GM21737 (cell line): ENCODE measurements at regions not wholly inside any gene's neighbourhood (a gene's known extent, or its start where the extent isn't known, plus 50 kb on each side); places are given as distances from the start of the nearest gene placed in this dataset.

ENCODE experiments used
- ATAC-seq: cut with Tn5 transposase; IDR thresholded peaks from one replicate; pipeline ENCODE4 v1.9.1; 2021; ENCODE audit warnings: mild to moderate bottlenecking, moderate library complexity; ENCODE audit not compliant: unreplicated experiment

DNA sequence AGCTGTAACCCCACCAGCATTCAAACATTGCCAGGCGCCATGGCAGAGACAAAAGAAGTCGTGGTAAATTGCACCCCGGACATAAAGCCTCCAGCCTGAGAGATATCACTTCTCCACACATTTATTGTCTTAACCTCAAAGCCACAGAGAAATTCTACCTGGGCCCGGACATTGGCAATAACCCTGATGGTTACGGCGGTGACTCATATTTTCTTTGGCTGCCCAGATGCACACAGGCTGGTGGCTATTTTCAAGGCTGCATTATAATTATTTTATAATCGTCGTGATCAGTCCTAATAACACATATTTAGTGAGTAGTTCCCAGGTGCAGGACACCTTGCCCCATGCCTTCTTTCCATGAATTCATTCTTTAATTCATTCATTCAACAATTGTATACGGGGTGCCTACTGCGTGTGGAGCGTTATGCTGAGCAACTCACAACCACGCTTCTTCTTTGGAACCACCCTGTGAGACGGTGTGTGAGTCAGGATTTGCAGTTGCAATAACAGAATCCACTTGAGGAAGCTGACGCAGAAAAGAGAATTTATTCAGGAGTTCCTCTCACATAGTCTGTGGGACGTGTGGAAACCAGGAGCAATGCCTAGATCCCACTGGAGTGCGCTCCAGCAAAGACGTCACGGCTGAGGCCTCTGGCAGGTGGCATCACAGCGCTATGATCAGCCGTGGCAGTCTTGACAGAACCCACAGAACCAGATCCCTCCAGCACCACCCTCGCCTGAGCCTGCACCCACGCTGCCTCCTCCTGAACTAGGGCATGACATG, 245.7 kb downstream of the FOXL1 start:
- no peak for ATAC-seq

DNA sequence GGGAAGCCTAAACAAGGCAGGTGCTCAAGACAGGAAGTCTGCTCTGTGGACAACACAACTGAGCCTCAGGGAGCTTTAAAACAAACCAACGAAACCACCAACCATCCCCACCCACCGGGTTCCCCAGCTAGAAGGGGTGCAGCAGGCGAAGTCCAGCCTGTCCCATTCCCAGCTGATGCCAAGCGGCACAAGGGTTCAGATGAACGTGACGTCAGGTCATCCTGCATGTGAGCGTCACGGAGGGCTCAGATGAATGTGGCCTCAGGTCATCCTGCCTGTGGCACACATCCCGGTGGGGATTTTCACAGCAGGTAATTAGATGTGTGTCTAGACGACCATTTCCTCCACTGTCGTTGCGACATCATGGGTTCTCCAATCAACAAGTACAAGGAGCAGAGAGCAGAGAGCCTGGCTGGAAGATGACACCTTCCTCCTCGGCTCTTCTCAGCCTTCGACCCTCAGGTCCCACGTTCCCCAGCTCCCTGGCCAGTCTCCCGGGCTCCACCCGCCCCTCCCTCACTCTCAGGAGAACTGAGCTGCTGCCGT, 246.5 kb downstream of the FOXL1 start:
- ATAC-seq: no peak

DNA sequence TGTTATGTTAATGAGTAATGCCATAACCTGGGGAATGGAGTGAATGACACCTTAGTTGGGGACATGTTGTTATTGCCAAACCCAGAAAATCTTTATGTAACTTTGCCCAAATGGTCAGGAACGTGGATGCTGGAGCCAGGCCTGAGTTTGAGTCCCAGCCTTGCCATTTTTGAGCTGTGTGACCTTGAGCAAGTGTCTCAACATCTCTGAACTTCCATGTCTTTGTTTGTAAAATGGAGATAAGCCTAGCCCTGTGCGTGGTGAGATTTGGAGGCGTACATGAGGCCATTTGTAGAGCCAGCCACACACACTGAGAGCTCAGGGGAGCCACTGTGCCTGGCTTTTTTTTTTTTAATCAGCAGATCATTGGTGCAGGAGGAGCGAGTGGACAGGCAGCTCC, 247.3 kb downstream of the FOXL1 start:
- no peak for ATAC-seq

DNA sequence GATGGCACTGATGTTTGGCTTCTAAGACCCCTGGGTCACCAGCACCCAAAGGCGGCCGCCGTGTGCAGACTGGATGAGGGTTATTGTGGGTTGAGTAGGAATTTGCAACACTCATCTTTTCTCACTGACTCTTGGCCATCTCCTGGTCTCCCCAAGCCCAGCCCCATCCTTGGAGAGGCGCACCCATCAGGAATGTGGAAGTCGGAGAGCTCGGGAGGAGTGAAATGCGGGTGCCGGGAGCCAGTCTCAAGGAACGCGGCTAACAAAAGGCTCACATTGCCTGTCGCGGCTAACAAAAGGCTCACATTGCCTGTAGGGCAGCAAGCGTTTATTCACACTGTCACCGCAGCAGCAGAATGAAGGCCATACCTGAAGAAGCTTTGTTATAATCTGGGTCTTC, 248.6 kb downstream of the FOXL1 start:
- no peak for ATAC-seq

DNA sequence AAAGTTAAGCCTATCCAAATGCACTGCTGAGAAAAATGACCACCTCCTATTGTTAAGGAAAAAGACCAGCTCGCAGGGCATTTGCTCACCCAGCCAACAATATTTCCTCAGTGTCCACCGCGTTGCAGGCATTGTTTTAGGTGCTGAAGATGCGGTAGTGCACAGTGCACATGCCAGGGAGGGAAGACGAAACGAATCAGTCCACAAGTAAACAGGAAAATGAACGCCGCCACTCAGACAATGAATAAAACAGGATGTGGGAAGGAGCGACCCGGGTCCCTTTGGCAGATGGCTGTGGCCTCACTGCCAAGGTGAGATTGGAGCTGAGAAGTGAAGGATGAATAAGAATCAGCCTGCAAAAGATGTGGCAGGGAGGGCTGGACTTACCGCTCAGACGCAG, 249.2 kb downstream of the FOXL1 start:
- no peak for ATAC-seq

DNA sequence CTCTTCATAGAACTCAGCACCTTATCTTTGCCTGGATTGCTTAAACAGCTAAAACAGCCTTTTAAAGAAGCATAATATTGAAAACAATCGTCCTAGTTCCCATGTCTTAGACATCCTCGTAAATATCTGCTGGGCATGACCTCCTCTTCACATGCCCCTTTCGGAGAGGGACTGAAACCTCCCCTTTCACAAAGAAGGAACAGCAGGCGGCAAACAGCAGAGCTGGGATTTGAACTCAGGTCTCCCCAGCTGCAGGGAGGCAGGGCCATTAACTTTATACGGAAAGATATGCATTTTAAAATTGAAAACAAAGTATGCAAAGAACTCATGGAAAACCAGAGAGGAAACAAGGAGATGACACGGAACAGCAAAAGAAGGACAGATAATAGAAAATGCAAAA, 249.9 kb downstream of the FOXL1 start:
- no peak for ATAC-seq

DNA sequence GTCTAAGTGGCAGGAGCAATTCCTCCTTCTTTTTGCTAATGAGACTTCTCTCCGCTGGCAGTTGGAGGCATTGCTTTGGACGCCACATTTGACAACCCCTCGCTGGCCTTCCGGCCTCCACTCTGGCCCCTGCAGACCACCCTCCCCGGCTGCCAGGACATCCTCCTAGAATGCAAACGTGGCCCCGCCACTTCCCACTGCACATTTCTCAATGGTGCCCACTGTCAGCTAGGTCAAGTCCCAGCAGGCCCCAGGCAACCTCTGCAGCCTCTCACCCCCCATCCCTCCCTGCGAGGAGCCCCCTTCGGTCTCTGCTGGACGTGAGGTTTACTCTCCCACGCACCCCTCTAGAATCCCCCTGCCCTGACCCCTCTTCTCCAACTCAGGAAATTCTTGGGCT, 250.3 kb downstream of the FOXL1 start:
- no peak for ATAC-seq

DNA sequence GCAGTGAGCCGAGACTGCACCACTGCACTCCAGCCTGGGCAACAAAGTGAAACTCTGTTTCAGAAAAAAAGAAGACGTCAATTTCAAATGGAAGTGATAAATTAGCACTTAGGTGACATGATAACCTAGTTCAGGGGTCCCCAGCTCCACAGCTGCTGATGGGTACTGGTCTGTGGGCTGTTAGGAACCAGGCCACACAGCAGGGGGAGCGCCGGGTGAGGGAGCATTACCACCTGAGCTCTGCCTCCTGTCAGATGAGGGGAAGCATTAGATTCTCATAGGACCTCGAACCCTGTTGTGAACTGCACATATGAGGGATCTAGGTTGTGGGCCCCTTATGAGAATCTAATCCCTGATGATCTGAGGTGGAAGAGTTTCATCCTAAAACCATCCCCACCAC, 253.0 kb downstream of the FOXL1 start:
- ATAC-seq: no peak

DNA sequence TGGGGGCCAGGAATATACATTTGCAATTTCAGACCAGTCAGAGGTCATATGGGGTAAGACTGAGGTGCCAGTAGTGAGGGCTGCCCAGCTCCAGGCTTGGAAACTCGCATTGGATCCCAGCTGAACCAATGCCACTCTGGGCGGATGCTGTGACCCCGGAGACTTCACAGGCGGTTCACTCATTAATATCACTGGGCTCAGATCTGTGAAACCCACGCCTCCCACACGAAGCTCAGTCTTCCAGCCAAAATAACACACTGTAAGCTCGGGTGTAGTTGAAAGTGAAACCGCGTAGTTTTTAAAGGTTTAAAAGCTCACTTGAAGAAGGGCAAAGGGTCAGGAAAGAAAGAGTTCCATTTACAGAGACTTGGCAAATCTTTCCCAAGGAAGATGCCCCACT, 254.8 kb downstream of the FOXL1 start:
- no peak for ATAC-seq

DNA sequence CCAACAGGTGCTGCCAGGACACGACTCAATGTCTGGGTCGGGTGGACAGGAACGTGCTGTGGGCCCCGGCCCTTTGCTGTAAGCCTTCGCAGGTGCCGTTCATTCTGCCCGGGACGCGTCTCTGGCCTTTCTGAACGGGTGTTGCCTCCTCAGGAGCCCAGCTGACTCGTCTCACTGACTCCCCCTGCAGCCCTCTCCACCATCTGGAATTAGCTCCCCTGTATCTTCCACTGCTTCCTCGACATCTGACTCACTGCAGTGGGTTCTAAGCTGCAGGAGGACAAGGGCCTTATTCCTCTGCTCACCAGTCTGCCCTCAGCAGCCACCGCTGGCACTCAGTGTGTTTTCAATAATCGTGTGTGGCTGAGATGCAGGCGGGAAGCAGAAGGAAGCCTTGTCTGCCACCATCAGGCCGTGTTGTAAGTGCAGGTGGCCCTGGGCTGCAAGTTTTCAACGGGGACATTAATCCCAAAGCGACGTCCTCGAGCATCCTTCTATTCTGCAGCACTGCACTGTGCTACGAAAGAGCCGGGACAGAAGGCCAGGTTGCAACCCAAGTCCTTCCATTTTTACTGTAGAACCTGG, 256.2 kb downstream of the FOXL1 start:
- no peak for ATAC-seq

DNA sequence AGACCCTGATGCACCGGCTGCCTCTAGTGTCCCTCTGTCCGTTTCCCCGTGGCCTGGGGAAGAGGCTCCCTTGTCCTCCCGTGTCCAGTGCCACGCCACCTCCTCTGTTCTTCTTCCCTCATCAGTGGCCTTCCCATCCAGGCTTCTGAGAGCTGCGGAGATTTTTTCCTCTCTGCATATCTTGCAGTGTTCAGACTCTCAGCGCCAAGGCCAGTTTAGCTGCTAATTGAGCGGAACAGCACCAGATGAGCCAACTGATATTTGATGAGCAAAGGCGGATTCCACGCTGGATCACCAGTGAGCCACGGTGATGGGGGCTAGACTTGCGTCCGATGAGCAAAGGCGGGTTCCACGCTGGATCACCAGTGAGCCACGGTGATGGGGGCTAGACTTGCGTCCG, 257.6 kb downstream of the FOXL1 start:
- no peak for ATAC-seq

DNA sequence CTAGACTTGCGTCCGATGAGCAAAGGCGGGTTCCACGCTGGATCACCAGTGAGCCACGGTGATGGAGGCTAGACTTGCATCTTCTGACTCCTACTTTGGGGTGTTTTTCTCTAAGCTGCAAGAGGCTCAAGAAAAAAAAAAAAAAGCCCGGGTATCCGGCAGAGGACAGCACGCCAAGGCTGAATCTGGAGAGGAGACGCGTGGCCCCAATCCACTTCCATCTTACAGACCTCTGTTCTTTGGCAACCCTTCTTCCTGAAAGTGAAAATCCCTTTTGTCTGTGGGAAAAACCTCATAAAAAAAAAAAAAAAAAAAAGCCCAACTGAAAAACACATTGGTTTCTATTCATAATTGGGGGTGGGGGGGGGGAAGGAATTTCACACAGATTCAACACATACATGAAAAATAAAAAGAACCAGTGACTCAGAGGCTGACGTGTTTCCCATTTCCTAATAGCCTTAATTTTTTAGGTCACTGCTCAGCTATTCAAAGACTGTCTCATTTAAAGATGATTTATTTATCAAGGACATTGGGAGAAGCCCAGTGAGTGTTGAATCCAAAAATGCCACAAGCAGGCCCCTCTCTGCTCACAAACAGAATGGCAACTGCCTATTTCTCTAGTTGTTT, 258.3 kb downstream of the FOXL1 start:
- no peak for ATAC-seq

DNA sequence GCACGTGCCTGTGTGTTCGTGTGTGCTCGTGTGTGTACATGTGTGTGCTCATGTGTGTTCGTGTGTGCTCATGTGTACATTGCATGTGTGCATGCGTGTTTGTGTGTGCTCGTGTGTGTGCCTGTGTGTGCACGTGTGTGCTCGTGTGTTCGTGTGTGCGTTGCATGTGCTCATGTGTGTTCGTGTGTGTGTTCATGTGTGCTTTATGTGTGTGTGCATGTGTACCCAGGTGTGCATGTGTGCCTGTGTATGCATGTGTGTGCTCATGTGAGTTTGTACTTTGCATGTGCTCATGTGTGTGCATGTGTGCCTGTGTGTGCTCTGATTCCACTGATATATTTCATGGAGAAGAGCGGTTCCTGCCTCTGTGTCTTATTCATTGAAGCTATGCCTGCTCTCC, 265.5 kb downstream of the FOXL1 start:
- ATAC-seq: no peak

DNA sequence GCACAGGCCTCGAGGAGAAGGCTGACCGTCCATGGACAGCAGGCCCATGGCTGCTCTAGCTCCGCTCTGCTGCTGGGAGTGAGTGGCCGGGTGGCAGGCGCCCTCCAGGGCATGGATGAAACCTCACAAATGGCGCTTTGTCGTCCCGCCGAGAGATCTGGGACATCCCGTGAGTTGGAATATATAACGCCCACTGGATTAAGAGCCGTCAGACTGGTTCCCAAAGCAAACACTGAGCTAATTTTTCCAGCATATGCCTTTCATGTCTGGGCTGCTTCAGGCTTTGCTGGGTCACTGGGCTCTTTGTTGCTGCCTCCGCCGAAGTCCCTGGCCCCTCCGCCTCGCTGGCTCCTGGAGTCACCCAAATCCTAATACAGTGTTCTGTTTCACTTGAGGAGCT, 266.3 kb downstream of the FOXL1 start:
- ATAC-seq: no peak

DNA sequence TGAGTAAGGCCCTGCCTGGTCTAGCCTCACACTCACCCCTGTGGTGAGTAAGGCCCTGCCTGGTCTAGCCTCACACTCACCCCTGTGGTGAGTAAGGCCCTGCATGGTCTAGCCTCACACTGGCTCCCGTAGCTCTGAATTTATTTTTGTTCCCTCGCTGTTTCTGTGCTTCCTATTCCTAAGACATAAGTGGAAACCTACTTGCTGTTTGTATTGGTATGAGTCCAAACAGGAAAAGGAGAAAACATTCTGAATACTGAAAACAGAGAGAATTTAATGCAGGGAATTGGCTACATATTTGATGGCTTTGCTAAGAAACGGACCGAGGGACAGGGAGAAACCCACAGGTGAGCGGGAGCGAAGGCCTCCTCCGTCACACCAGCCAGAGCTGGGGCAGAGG, 267.8 kb downstream of the FOXL1 start:
- ATAC-seq: no peak

DNA sequence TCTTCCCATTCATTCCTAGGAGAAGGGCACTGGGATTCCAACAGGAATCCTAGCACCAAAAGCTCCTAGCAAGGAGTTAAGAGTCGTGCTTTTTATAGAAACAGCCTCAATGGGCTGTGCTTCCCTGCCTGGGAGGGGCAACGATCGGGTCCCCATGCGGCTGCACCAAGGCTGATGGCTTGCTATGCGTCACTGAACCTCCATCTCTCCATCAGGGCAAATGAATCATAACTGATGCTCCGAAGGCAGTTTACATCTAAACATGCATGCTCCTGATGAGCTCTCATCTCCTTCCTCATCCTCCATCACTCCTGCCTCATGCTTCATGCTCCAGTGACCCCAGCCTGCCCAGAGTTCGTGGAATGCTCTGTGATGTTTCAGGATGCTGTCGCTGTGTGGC, 270.5 kb downstream of the FOXL1 start:
- ATAC-seq: no peak

DNA sequence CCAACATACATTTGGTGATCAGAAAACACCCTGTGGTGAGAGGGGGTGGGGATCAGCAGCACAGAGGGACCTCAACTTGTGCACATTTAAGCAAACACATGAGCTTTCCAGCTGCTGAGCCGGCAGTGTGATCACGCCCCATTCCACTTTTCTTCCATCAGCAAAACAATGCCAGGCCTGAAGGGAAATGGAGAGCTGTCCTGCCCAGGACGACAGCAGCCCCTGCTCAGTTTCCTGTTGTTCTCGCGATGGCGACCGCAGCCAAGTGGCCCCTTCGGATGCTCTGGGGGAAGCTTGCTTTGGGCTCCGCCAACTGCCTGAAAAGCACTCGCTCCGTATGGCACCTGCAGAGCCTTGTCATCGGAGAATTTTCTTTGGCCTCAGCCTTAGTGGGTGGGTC, 272.3 kb downstream of the FOXL1 start:
- no peak for ATAC-seq

DNA sequence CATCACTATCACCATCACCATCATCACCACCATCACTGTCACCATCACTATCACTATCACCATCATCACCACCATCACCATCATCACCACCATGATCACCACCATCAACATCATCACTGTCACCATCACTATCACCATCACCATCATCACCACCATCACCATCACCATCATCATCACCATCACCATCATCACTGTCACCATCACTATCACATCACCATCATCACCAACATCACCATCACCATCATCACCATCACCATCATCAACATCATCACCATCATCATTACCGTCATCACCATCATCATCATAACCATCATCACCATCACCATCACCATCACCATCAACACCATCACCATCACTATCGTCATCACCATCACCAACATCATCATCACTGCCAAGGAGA, 273.8 kb downstream of the FOXL1 start:
- ATAC-seq: no peak

DNA sequence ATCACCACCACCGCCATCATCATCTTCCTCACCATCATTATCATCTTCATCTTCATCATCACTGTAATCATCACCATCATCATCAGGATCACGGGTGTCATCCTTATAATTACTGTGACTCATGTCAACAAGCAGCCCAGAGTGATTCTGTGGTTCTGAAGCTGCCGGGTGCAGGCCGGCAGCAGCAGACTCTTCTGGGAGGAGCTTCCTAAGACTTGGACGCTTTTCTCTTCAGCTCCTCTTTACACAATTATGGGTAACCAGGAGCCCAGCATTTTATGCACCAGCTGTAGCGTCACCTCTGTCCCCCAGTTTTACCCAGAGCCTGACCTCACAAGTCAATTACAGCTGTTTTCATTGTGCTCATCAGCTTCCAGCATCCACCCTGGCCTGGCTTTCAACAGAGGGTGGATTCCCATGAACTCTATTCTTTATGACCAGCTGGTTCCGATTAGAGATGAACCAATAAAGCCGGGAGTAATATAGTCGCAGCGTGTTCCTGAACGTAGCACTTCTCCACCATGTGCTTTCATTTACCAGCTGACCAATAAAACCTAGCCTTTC, 275.8 kb downstream of the FOXL1 start:
- ATAC-seq: no peak

DNA sequence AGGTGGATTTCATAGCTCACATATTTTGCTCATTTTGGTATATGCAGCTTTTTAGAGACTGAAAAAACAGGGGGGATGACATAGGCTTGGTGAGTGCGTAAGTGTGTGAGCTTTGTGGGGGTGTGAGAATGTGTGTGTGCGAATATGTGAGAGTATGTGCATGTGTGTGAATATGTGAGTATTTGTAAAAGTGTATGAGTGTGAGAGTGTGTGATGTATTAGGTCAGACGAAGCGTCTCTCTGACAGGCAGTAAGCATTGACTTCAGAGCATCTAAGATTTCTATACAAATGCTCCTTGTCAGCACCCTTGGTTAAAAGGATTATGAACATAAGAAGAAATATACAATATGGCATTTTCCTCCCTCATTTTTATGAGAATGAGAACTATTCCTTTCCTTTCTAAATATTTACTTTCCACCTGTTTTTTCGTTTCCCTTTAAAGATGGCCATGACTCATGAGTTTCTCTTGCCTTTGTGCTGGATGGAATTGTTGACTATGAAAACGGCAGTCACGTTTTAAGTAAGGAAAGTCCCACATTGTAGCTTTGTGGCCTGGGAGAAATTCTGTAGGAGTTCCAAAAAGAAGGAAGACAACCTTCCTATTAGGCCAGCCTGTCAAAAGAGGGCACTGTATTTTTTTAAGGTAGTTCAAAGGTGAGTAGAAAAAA, 276.4 kb downstream of the FOXL1 start:
- no peak for ATAC-seq

DNA sequence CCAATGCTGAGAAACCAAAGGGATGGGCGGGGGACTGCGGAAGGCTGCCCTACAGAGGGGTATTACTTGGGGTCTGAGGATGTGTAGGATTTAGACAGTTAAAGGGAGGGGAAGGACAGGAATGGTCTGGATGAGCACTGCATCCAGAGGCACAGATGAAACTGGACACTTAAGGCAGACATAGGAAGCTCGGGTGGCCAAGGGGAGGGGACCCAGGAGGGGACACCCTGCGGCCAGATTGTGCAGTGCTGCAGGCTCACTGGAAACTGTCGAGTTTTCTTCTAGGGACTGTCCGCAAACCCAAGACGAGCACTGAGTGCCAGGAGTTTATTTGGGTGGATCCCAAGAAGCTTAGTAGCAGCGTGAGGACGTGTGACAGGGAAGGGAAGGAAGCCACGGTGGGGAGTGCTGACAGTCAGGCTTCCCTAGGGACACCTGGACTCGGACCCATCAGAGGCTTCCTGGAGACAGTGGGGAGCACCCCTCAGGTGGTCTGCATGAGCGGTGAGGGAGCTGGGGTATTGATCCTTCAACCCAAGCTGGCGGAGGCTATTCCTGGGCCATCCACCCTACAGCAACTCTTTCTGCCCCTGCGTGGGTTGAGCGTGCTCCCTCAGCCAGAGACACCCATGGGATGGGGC, 278.7 kb downstream of the FOXL1 start:
- ATAC-seq: no peak
